Activated CD8-positive, alpha-beta memory T cell treated with anti-CD3 and anti-CD28 coated beads, Interleukin-2, amount 10 ng/mL, durations not matched to agents 7 days and 5 days (primary cell): ENCODE measurements at regions not wholly inside any gene's neighbourhood (a gene's known extent, or its start where the extent isn't known, plus 50 kb on each side); places are given as distances from the start of the nearest gene placed in this dataset.

ENCODE experiments used
- ATAC-seq: fragments of 150-1000 bp; cut with Tn5 transposase; one replicate; pipeline ENCODE4 v1.10.0; 2021; ENCODE audit warnings: moderate library complexity
- CTCF ChIA-PET: fragments of 350-600 bp; sonication (Branson Sonifier 250); formaldehyde crosslinking; loops from one replicate; lab custom pipeline; 2021; ENCODE audit warnings: antibody characterized with exemption; lab: Charles Lee
- DNase-seq: peaks from one replicate; pipeline ENCODE4 v3.0.0-alpha.2; 2020
- H3K27ac Mint-ChIP-seq: one replicate; pipeline ENCODE4 v1.8.0; 2021; ENCODE audit warnings: mild to moderate bottlenecking, mixed read lengths
- H3K27me3 Mint-ChIP-seq: one replicate; pipeline ENCODE4 v1.8.0; 2021; ENCODE audit warnings: mixed read lengths
- H3K36me3 Mint-ChIP-seq: one replicate; pipeline ENCODE4 v1.8.0; 2021; ENCODE audit warnings: mild to moderate bottlenecking, mixed read lengths
- H3K4me1 Mint-ChIP-seq: one replicate; pipeline ENCODE4 v1.8.0; 2021; ENCODE audit warnings: mixed read lengths
- H3K4me3 Mint-ChIP-seq: one replicate; pipeline ENCODE4 v1.8.0; 2021; ENCODE audit warnings: mild to moderate bottlenecking, moderate library complexity, mixed read lengths
- H3K9me3 Mint-ChIP-seq: one replicate; pipeline ENCODE4 v1.8.0; 2022; ENCODE audit warnings: low read depth, mixed read lengths

- no peaks in the 10 kb centered on the region for H3K27me3 Mint-ChIP-seq
- no peak for ATAC-seq
- H3K36me3 Mint-ChIP-seq = no peaks in the 10 kb centered on the region
- no peak overlapping the region for H3K4me3 Mint-ChIP-seq
- no peak overlapping the region for H3K27ac Mint-ChIP-seq
- DNase-seq = no peak
- H3K4me1 Mint-ChIP-seq = no peaks in the 10 kb centered on the region
- CTCF ChIA-PET = no interaction called here
- H3K9me3 Mint-ChIP-seq = no peaks in the 10 kb centered on the region
Observed at GRCh38 chr2:221073326-221074049, 498.6 kb downstream of the EPHA4 start.

- ATAC-seq = no peak
- CTCF ChIA-PET = no interaction called here
- Mint-ChIP-seq H3K4me3 (no peak overlapping the region), H3K27me3 (no peaks in the 10 kb centered on the region), H3K9me3 (no peaks in the 10 kb centered on the region), H3K4me1 (no peaks in the 10 kb centered on the region), H3K27ac (no peak overlapping the region), H3K36me3 (no peaks in the 10 kb centered on the region)
- DNase-seq = no peak
Observed at GRCh38 chr2:221074238-221074637, 497.9 kb downstream of the EPHA4 start.

- CTCF ChIA-PET = no interaction called here
- H3K27ac Mint-ChIP-seq = no peak overlapping the region
Observed at GRCh38 chr2:221075203-221075602, 496.9 kb downstream of the EPHA4 start.

GRCh38 chr2:221077251-221077650, 494.9 kb downstream of the EPHA4 start:
- Mint-ChIP-seq H3K27ac (no peak overlapping the region), H3K27me3 (no peaks in the 10 kb centered on the region), H3K9me3 (no peaks in the 10 kb centered on the region), H3K4me1 (no peaks in the 10 kb centered on the region), H3K4me3 (no peak overlapping the region), H3K36me3 (no peaks in the 10 kb centered on the region)
- no peak for DNase-seq
- ATAC-seq = no peak
- CTCF ChIA-PET = no interaction called here

More at GRCh38 chr2:221075203-221075602, 496.9 kb downstream of the EPHA4 start:
- Mint-ChIP-seq H3K4me1 (no peaks in the 10 kb centered on the region), H3K9me3 (no peaks in the 10 kb centered on the region), H3K36me3 (no peaks in the 10 kb centered on the region), H3K27me3 (no peaks in the 10 kb centered on the region), H3K4me3 (no peak overlapping the region)
- DNase-seq (no peak), ATAC-seq (no peak)

GRCh38 chr2:221077799-221078198, 494.3 kb downstream of the EPHA4 start:
- no peaks in the 10 kb centered on the region for H3K9me3 Mint-ChIP-seq
- H3K4me1 Mint-ChIP-seq = no peaks in the 10 kb centered on the region
- H3K36me3 Mint-ChIP-seq = no peaks in the 10 kb centered on the region
- ATAC-seq = no peak
- no peaks in the 10 kb centered on the region for H3K27me3 Mint-ChIP-seq
- H3K4me3 Mint-ChIP-seq = no peak overlapping the region
- CTCF ChIA-PET = no interaction called here
- no peak for DNase-seq
- H3K27ac Mint-ChIP-seq = no peak overlapping the region

- H3K36me3 Mint-ChIP-seq = no peaks in the 10 kb centered on the region
- DNase-seq (no peak), ATAC-seq (no peak)
- CTCF ChIA-PET = no interaction called here
- no peaks in the 10 kb centered on the region for H3K9me3 Mint-ChIP-seq
- H3K27ac Mint-ChIP-seq = no peak overlapping the region
- H3K4me1 Mint-ChIP-seq = no peaks in the 10 kb centered on the region
- no peak overlapping the region for H3K4me3 Mint-ChIP-seq
- no peaks in the 10 kb centered on the region for H3K27me3 Mint-ChIP-seq
Observed at GRCh38 chr2:221085341-221085900, 486.7 kb downstream of the EPHA4 start.

- no peak overlapping the region for H3K27ac Mint-ChIP-seq
- CTCF ChIA-PET = no interaction called here
- no peaks in the 10 kb centered on the region for H3K27me3 Mint-ChIP-seq
- H3K9me3 Mint-ChIP-seq = no peaks in the 10 kb centered on the region
- no peak for ATAC-seq
- DNase-seq = no peak
- H3K4me1 Mint-ChIP-seq = no peaks in the 10 kb centered on the region
- H3K36me3 Mint-ChIP-seq = no peaks in the 10 kb centered on the region
- no peak overlapping the region for H3K4me3 Mint-ChIP-seq
Observed at GRCh38 chr2:221085936-221086335, 486.2 kb downstream of the EPHA4 start.

- H3K9me3 Mint-ChIP-seq = no peaks in the 10 kb centered on the region
- no peaks in the 10 kb centered on the region for H3K36me3 Mint-ChIP-seq
- CTCF ChIA-PET = no interaction called here
- no peaks in the 10 kb centered on the region for H3K4me1 Mint-ChIP-seq
- H3K4me3 Mint-ChIP-seq = no peak overlapping the region
- no peak overlapping the region for H3K27ac Mint-ChIP-seq
- ATAC-seq (no peak), DNase-seq (no peak)
- no peaks in the 10 kb centered on the region for H3K27me3 Mint-ChIP-seq
Observed at GRCh38 chr2:221087779-221088178, 484.3 kb downstream of the EPHA4 start.

- ATAC-seq (no peak), DNase-seq (no peak)
- H3K4me3 Mint-ChIP-seq = no peak overlapping the region
- no peaks in the 10 kb centered on the region for H3K36me3 Mint-ChIP-seq
- no peaks in the 10 kb centered on the region for H3K4me1 Mint-ChIP-seq
- no peaks in the 10 kb centered on the region for H3K9me3 Mint-ChIP-seq
- H3K27me3 Mint-ChIP-seq = no peaks in the 10 kb centered on the region
- CTCF ChIA-PET = interaction anchor here (0.9 kb wide), 1 partner anchor 16 kb away, joined by 3 read pairs; no protein-coding TSS in a partner anchor
- no peak overlapping the region for H3K27ac Mint-ChIP-seq
Observed at GRCh38 chr2:221088506-221088905, 483.6 kb downstream of the EPHA4 start.

GRCh38 chr2:221095356-221095755, 476.7 kb downstream of the EPHA4 start:
- H3K27me3 Mint-ChIP-seq = no peaks in the 10 kb centered on the region
- no peaks in the 10 kb centered on the region for H3K36me3 Mint-ChIP-seq
- no peaks in the 10 kb centered on the region for H3K9me3 Mint-ChIP-seq
- H3K27ac Mint-ChIP-seq = no peak overlapping the region
- ATAC-seq (no peak), DNase-seq (no peak)
- CTCF ChIA-PET = no interaction called here
- no peak overlapping the region for H3K4me3 Mint-ChIP-seq
- no peaks in the 10 kb centered on the region for H3K4me1 Mint-ChIP-seq

- Mint-ChIP-seq H3K27ac (no peak overlapping the region), H3K4me1 (no peaks in the 10 kb centered on the region), H3K36me3 (no peaks in the 10 kb centered on the region), H3K9me3 (no peaks in the 10 kb centered on the region), H3K4me3 (no peak overlapping the region), H3K27me3 (no peaks in the 10 kb centered on the region)
- DNase-seq (no peak), ATAC-seq (no peak)
- CTCF ChIA-PET = no interaction called here
Observed at GRCh38 chr2:221096706-221097567, 475.2 kb downstream of the EPHA4 start.

- H3K4me1 Mint-ChIP-seq = no peaks in the 10 kb centered on the region
- ATAC-seq (no peak), DNase-seq (no peak)
Observed at GRCh38 chr2:221097568-221097915, 474.6 kb downstream of the EPHA4 start.

GRCh38 chr2:221097949-221098348, 474.2 kb downstream of the EPHA4 start:
- Mint-ChIP-seq H3K36me3 (no peaks in the 10 kb centered on the region), H3K27ac (no peak overlapping the region), H3K9me3 (no peaks in the 10 kb centered on the region), H3K4me3 (no peak overlapping the region), H3K4me1 (peaks cover 1% of the 10 kb centered on the region), H3K27me3 (no peaks in the 10 kb centered on the region)
- CTCF ChIA-PET = no interaction called here
- no peak for ATAC-seq
- DNase-seq = no peak

More at GRCh38 chr2:221097568-221097915, 474.6 kb downstream of the EPHA4 start:
- CTCF ChIA-PET = no interaction called here
- Mint-ChIP-seq H3K9me3 (no peaks in the 10 kb centered on the region), H3K36me3 (no peaks in the 10 kb centered on the region), H3K27me3 (no peaks in the 10 kb centered on the region), H3K27ac (no peak overlapping the region), H3K4me3 (no peak overlapping the region)
